ENCODE measurements at regions not wholly inside any gene's neighbourhood (a gene's known extent, or its start where the extent isn't known, plus 50 kb on each side); places are given as distances from the start of the nearest gene placed in this dataset.

GRCh38 chr2:160555420-160556071 is 61.9 kb upstream of the RBMS1 start:
- ChIA-PET CTCF (no interaction called here), POLR2A (no interaction called here)
- Histone ChIP-seq H3K4me3 (ENCODE audit: low read depth in 2 of 2, low read length in 2 of 2) (no peak overlapping the region), H3K27ac (ENCODE audit: low read length) (no peak overlapping the region), H3K27me3 (ENCODE audit: control insufficient read depth, insufficient read depth, low read length) (no peaks in the 10 kb centered on the region), H3K9me3 (ENCODE audit: control insufficient read depth, insufficient read depth, low read depth, low read length) (no peaks in the 10 kb centered on the region), H3K36me3 (ENCODE audit: control insufficient read depth, insufficient read depth, low read length) (no peaks in the 10 kb centered on the region), H3K4me1 (ENCODE audit: control insufficient read depth, insufficient read depth, low read length) (no peaks in the 10 kb centered on the region)
- no TSS peak for BruUV-seq (replicated peaks)
- no peak for DNase-seq (ENCODE audit: low read depth, low spot score)
- intact Hi-C loops (cut with micrococcal nuclease; ENCODE audit: unreplicated experiment): no loop called here
- in situ Hi-C loops (cut with HindIII; ENCODE audit: low pct_unique_long_range_greater_than_20kb, low sequenced_read_pairs): no loop called here
- ATAC-seq: no peak
- TF ChIP-seq CTCF (IDR thresholded peaks at IDR 0.05): no peak
- no peak for TF ChIP-seq REST (IDR thresholded peaks at IDR 0.05; ENCODE audit: insufficient read depth in 1 of 2, low read depth in 2 of 2, low read length in 1 of 2)
- no peak for TF ChIP-seq TCF7L2 (IDR thresholded peaks at IDR 0.05; ENCODE audit: low read depth, low read length)
- no peak for TF ChIP-seq POLR2AphosphoS5 (IDR thresholded peaks at IDR 0.05; ENCODE audit: low read depth, low read length)
- TF ChIP-seq SIN3A (IDR thresholded peaks at IDR 0.05; ENCODE audit: borderline replicate concordance, insufficient read depth, low read depth, low read length): no peak

GRCh38 chr2:160557903-160558302 is 64.3 kb upstream of the RBMS1 start:
- Histone ChIP-seq H3K27me3 (ENCODE audit: control insufficient read depth, insufficient read depth, low read length) (no peaks in the 10 kb centered on the region), H3K27ac (ENCODE audit: low read length) (no peak overlapping the region), H3K36me3 (ENCODE audit: control insufficient read depth, insufficient read depth, low read length) (no peaks in the 10 kb centered on the region), H3K4me1 (ENCODE audit: control insufficient read depth, insufficient read depth, low read length) (no peaks in the 10 kb centered on the region; the same call in 1 of the 2 replicates), H3K4me3 (ENCODE audit: low read depth in 2 of 2, low read length in 2 of 2) (no peak overlapping the region), H3K9me3 (ENCODE audit: control insufficient read depth, insufficient read depth, low read depth, low read length) (no peaks in the 10 kb centered on the region)
- ATAC-seq: no peak
- BruUV-seq (replicated peaks): no TSS peak
- intact Hi-C loops (cut with micrococcal nuclease; ENCODE audit: unreplicated experiment) (no loop called here), in situ Hi-C loops (cut with HindIII; ENCODE audit: low pct_unique_long_range_greater_than_20kb, low sequenced_read_pairs) (no loop called here)
- no peak for DNase-seq (ENCODE audit: low read depth, low spot score)
- ChIA-PET CTCF (no interaction called here), POLR2A (no interaction called here)
- TF ChIP-seq CTCF (IDR thresholded peaks at IDR 0.05): no peak
- TF ChIP-seq TCF7L2 (IDR thresholded peaks at IDR 0.05; ENCODE audit: low read depth, low read length): no peak
- TF ChIP-seq REST (IDR thresholded peaks at IDR 0.05; ENCODE audit: insufficient read depth in 1 of 2, low read depth in 2 of 2, low read length in 1 of 2): no peak
- no peak for TF ChIP-seq SIN3A (IDR thresholded peaks at IDR 0.05; ENCODE audit: borderline replicate concordance, insufficient read depth, low read depth, low read length)
- no peak for TF ChIP-seq POLR2AphosphoS5 (IDR thresholded peaks at IDR 0.05; ENCODE audit: low read depth, low read length)

All from Panc1 (cell line).